GM12878 (cell line): ENCODE measurements at regions not wholly inside any gene's neighbourhood (a gene's known extent, or its start where the extent isn't known, plus 50 kb on each side); places are given as distances from the start of the nearest gene placed in this dataset.

Experiments used
- ATAC-seq: fragments of 200-7000 bp; cut with Tn5 transposase; 3 replicates; pipeline ENCODE4 v1.9.1; 2020; ENCODE audit warnings: mild to moderate bottlenecking, moderate library complexity
- BruUV-seq: library from RNA; stranded (reverse); fragments of 400-500 nt; replicated peaks from 2 replicates; lab custom pipeline; 2021; lab: Mats Ljungman, UMichigan
- CTCF ChIA-PET: fragments of 300-600 bp; sonication (Branson Sonifier 250); formaldehyde crosslinking; extraction: SDS; loops from one replicate; lab custom pipeline; 2021; ENCODE audit warnings: inconsistent platforms; lab: Yijun Ruan, JAX
- POLR2A ChIA-PET: fragments of 350-600 bp; formaldehyde crosslinking; extraction: SDS; loops from one replicate; lab custom pipeline; 2021; ENCODE audit warnings: inconsistent platforms; lab: Charles Lee
- RAD21 ChIA-PET: fragments of 300-600 bp; sonication (Branson Sonifier 250); formaldehyde crosslinking; loops from one replicate; lab custom pipeline; 2023; ENCODE audit warnings: antibody characterized with exemption; ENCODE audit not compliant: unreplicated experiment; lab: Charles Lee
- SMC1A ChIA-PET: fragments of 300-600 bp; sonication (Branson Sonifier 250); formaldehyde crosslinking; loops from one replicate; lab custom pipeline; 2023; ENCODE audit not compliant: unreplicated experiment, uncharacterized antibody; lab: Charles Lee
- DNase-seq: peaks from one replicate; pipeline ENCODE4 v3.0.0-alpha.2; 2011; ENCODE audit warnings: low read depth, low spot score
- FAIRE-seq: peaks from 3 replicates; lab custom pipeline; 2011; peaks lifted over from hg19 to GRCh38; lab: Jason Lieb, UNC
- H2AFZ ChIP-seq: 2 replicates; pipeline ENCODE4 v1.6.0; 2011; ENCODE audit warnings: low read depth, low read length, control low read depth; ENCODE audit not compliant: control insufficient read depth
- H3K27ac ChIP-seq: 2 replicates; pipeline ENCODE4 v1.5.1; 2011; ENCODE audit warnings: control low read depth; ENCODE audit not compliant: control insufficient read depth, insufficient read depth
- H3K27me3 ChIP-seq, 2 experiments: replicated peaks in 1 of 2; 2 replicates each; pipeline versions ENCODE4 v1.6.0 to v1.6.1; 2011; ENCODE audit warnings: low read length in 1 of 2; ENCODE audit not compliant: control insufficient read depth in 2 of 2, insufficient read depth in 2 of 2
- H3K36me3 ChIP-seq, 2 experiments: 2 replicates each; pipeline ENCODE4 v1.5.1; 2011; ENCODE audit warnings: low read length in 1 of 2; ENCODE audit not compliant: control insufficient read depth in 2 of 2, insufficient read depth in 2 of 2
- H3K4me1 ChIP-seq: 2 replicates; pipeline ENCODE4 v1.6.1; 2011; ENCODE audit warnings: mild to moderate bottlenecking, low read length, moderate library complexity, mixed read lengths; ENCODE audit not compliant: control insufficient read depth, insufficient read depth
- H3K4me2 ChIP-seq: 2 replicates; pipeline ENCODE4 v1.6.0; 2011; ENCODE audit warnings: control low read depth; ENCODE audit not compliant: control insufficient read depth, insufficient read depth
- H3K4me3 ChIP-seq: fragments of 200-600 bp; sonication (generic); 2 replicates; pipeline ENCODE4 v1.5.1; 2016
- H3K79me2 ChIP-seq: 2 replicates; pipeline ENCODE4 v1.6.0; 2011; ENCODE audit warnings: low read length; ENCODE audit not compliant: control insufficient read depth, insufficient read depth
- H3K9ac ChIP-seq: 2 replicates; pipeline ENCODE4 v1.8.0; 2011; ENCODE audit warnings: low read length, control low read depth, mixed read lengths; ENCODE audit not compliant: control insufficient read depth, insufficient read depth
- H3K9me3 ChIP-seq: replicated peaks from 3 replicates; pipeline ENCODE4 v1.5.1; 2011; ENCODE audit warnings: mild to moderate bottlenecking, low read length; ENCODE audit not compliant: control insufficient read depth, insufficient read depth
- H4K20me1 ChIP-seq: 2 replicates; pipeline ENCODE4 v1.6.0; 2011; ENCODE audit not compliant: control insufficient read depth, insufficient read depth
- CHD2 ChIP-seq: IDR thresholded peaks from 2 replicates; pipeline ENCODE4 v1.6.1; 2011; ENCODE audit warnings: low read depth, low read length, improper control_type of control experiment, borderline replicate concordance
- CUX1 ChIP-seq: IDR thresholded peaks from 2 replicates; pipeline ENCODE4 v1.6.1; 2012; ENCODE audit warnings: improper control_type of control experiment, low read depth, low read length; ENCODE audit not compliant: insufficient replicate concordance
- EGR1 ChIP-seq, 2 experiments: IDR thresholded peaks; 1 replicate in 1 of 2; 2 replicates in 1 of 2; pipeline ENCODE4 v1.6.1; 2011 to 2012; ENCODE audit warnings: low read depth in 2 of 2, low read length in 2 of 2, borderline replicate concordance in 1 of 2, mild to moderate bottlenecking in 1 of 2, moderate library complexity in 1 of 2
- FOS ChIP-seq: IDR thresholded peaks from 3 replicates; pipeline ENCODE4 v1.6.1; 2011; ENCODE audit warnings: borderline replicate concordance; ENCODE audit not compliant: insufficient read length; ENCODE audit errors: extremely low read depth
- IRF4 ChIP-seq: IDR thresholded peaks from 2 replicates; pipeline ENCODE4 v1.6.1; 2011; ENCODE audit warnings: low read depth, low read length
- MEF2A ChIP-seq: IDR thresholded peaks from 2 replicates; pipeline ENCODE4 v1.6.1; 2011; ENCODE audit warnings: low read depth, mild to moderate bottlenecking, low read length, moderate library complexity; ENCODE audit not compliant: insufficient read depth
- NFYA ChIP-seq: IDR thresholded peaks from 2 replicates; pipeline ENCODE4 v1.6.1; 2011; ENCODE audit warnings: low read depth, mild to moderate bottlenecking, low read length, improper control_type of control experiment, borderline replicate concordance
- NR2C1 ChIP-seq: fragments of 450-650 bp; IDR thresholded peaks from 2 replicates; pipeline ENCODE4 v1.6.1; 2017; ENCODE audit warnings: antibody characterized with exemption, mild to moderate bottlenecking, moderate library complexity
- POU2F2 ChIP-seq: IDR thresholded peaks from 3 replicates; pipeline ENCODE4 v1.6.1; 2011; ENCODE audit warnings: low read depth, mild to moderate bottlenecking, low read length, borderline replicate concordance
- SREBF1 ChIP-seq: IDR thresholded peaks from 2 replicates; pipeline ENCODE4 v1.6.1; 2012; ENCODE audit warnings: mild to moderate bottlenecking, low read length
- USF2 ChIP-seq: IDR thresholded peaks from 2 replicates; pipeline ENCODE4 v1.6.1; 2011; ENCODE audit warnings: low read depth, low read length, improper control_type of control experiment, borderline replicate concordance
- ZBTB40 ChIP-seq: fragments of 450-650 bp; IDR thresholded peaks from 2 replicates; pipeline ENCODE4 v1.6.1; 2016; ENCODE audit warnings: mild to moderate bottlenecking, moderate library complexity, borderline replicate concordance
- WGBS: methylation state at CpG from one replicate; pipeline ENCODE4 v1.1.6; 2016; ENCODE audit warnings: low lambda C conversion rate; ENCODE audit not compliant: insufficient replicate concordance, insufficient coverage; ENCODE audit errors: missing lambda C conversion rate; 5-methylcytosine and 5-hydroxymethylcytosine counted together
- in situ Hi-C: fragments of 300-500 bp; cut with MboI; formaldehyde crosslinking; loops from 9 replicates; pipeline ENCODE4 v1.14.3; 2018; ENCODE audit warnings: mixed read lengths
- intact Hi-C: fragments of 100-400 bp; cut with micrococcal nuclease; formaldehyde crosslinking; loops from one replicate; pipeline ENCODE4 v1.14.2; 2022; ENCODE audit not compliant: unreplicated experiment

GRCh38 chr14:41137741-41138140 is 468.9 kb upstream of the LRFN5 start (continued):
- TF ChIP-seq EGR1 (IDR thresholded peaks at IDR 0.05; ENCODE audit: borderline replicate concordance in 1 of 2, low read depth in 2 of 2, low read length in 2 of 2) (no peak), NR2C1 (no peak), IRF4 (no peak), ZBTB40 (no peak)

GRCh38 chr14:41130274-41130673 is 476.4 kb upstream of the LRFN5 start:
- Histone ChIP-seq H3K9me3 (no peaks in the 10 kb centered on the region), H4K20me1 (no peaks in the 10 kb centered on the region), H2AFZ (no peak overlapping the region), H3K36me3 (no peaks in the 10 kb centered on the region), H3K79me2 (no peaks in the 10 kb centered on the region), H3K27me3 (no peaks in the 10 kb centered on the region), H3K27ac (no peak overlapping the region), H3K9ac (no peak overlapping the region), H3K4me1 (no peaks in the 10 kb centered on the region), H3K4me3 (no peak overlapping the region), H3K4me2 (no peak overlapping the region)
- ChIA-PET RAD21 (no interaction called here), CTCF (interaction anchor here (1.0 kb wide), 1 partner anchor 470 kb away, joined by 5 read pairs; no protein-coding TSS in a partner anchor), POLR2A (no interaction called here), SMC1A (interaction anchor here (0.8 kb wide), 1 partner anchor 14 kb away, joined by 3 read pairs; no protein-coding TSS in a partner anchor)
- DNase-seq (no peak), FAIRE-seq (no peak), ATAC-seq (no peak)
- intact Hi-C loops = no loop called here
- in situ Hi-C loops = no loop called here
- WGBS = 45% methylated on average over 2 of the region's 2 CpGs
- BruUV-seq = no TSS peak
- no peak for TF ChIP-seq CHD2
- TF ChIP-seq FOS = no peak
- no peak for TF ChIP-seq POU2F2
- no peak for TF ChIP-seq NFYA
- no peak for TF ChIP-seq USF2
- TF ChIP-seq SREBF1 = no peak
- TF ChIP-seq CUX1 = no peak
- TF ChIP-seq MEF2A = no peak
